B cell (primary cell): ENCODE measurements at regions not wholly inside any gene's neighbourhood (a gene's known extent, or its start where the extent isn't known, plus 50 kb on each side); places are given as distances from the start of the nearest gene placed in this dataset.

Source experiments
- ATAC-seq: fragments of 200-7000 bp; cut with Tn5 transposase; one replicate; pipeline ENCODE4 v1.10.0; 2021; ENCODE audit warnings: low read depth, mild to moderate bottlenecking, moderate number of reproducible peaks, moderate library complexity
- CTCF ChIA-PET: fragments of 350-600 bp; sonication (Branson Sonifier 250); formaldehyde crosslinking; loops from one replicate; lab custom pipeline; 2021; ENCODE audit warnings: antibody characterized with exemption, inconsistent platforms; lab: Charles Lee
- POLR2A ChIA-PET: fragments of 350-600 bp; sonication (Branson Sonifier 250); formaldehyde crosslinking; loops from one replicate; lab custom pipeline; 2021; ENCODE audit warnings: antibody characterized with exemption; lab: Charles Lee
- DNase-seq: peaks from one replicate; pipeline ENCODE4 v3.0.0; 2013
- H2AFZ ChIP-seq: 2 replicates; pipeline ENCODE4 v1.6.1; 2012; ENCODE audit warnings: mild to moderate bottlenecking, low read depth, low read length; ENCODE audit not compliant: insufficient read depth, poor library complexity, severe bottlenecking
- H3K27ac ChIP-seq, 2 donors: 1 replicate in 1 of 2; 2 replicates in 1 of 2; pipeline ENCODE4 v1.5.1; 2012 to 2013; ENCODE audit warnings: low read length in 2 of 2, mild to moderate bottlenecking in 2 of 2, moderate library complexity in 1 of 2
- H3K27me3 ChIP-seq, 4 experiments: fragments of 200-600 bp in 1 of 4; sonication (generic) in 1 of 4; replicated peaks in 1 of 4; 1 replicate in 2 of 4; 2 replicates in 2 of 4; pipeline versions ENCODE4 v1.6.1 to v1.7.0; 2013 to 2016; ENCODE audit warnings: low read length in 3 of 4, mild to moderate bottlenecking in 2 of 4, mixed read lengths in 1 of 4, moderate library complexity in 1 of 4; ENCODE audit not compliant: insufficient read depth in 4 of 4, control insufficient read depth in 3 of 4; ENCODE audit errors: control extremely low read depth in 1 of 4
- H3K36me3 ChIP-seq, 2 experiments: replicated peaks in 1 of 2; 1 replicate in 1 of 2; 2 replicates in 1 of 2; pipeline versions ENCODE4 v1.6.1 to v1.7.1; 2013; ENCODE audit warnings: low read length in 1 of 2; ENCODE audit not compliant: insufficient read depth in 2 of 2, control insufficient read depth in 1 of 2; ENCODE audit errors: control extremely low read depth in 1 of 2, extremely low read depth in 1 of 2
- H3K4me1 ChIP-seq, 2 donors: fragments of 200-600 bp in 1 of 2; sonication (generic) in 1 of 2; 1 replicate in 1 of 2; 2 replicates in 1 of 2; pipeline versions ENCODE4 v1.5.1 to v1.6.1; 2013 to 2017; ENCODE audit warnings: low read length in 2 of 2; ENCODE audit not compliant: control insufficient read depth in 2 of 2, insufficient read depth in 2 of 2
- H3K4me2 ChIP-seq: replicated peaks from 2 replicates; pipeline ENCODE3; 2012; ENCODE audit warnings: mild to moderate bottlenecking, low read depth, low read length; ENCODE audit not compliant: poor library complexity, severe bottlenecking
- H3K4me3 ChIP-seq, 5 experiments: fragments of 200-600 bp in 1 of 5; sonication (generic) in 1 of 5; 1 replicate in 3 of 5; 2 replicates in 2 of 5; pipeline versions ENCODE4 v1.5.1 to v1.7.0; 2011 to 2016; ENCODE audit warnings: low read length in 4 of 5, mild to moderate bottlenecking in 4 of 5, low read depth in 2 of 5, control low read depth in 1 of 5, moderate library complexity in 1 of 5; ENCODE audit not compliant: insufficient read depth in 1 of 5; ENCODE audit errors: control extremely low read depth in 1 of 5, extremely low read depth in 1 of 5
- H3K79me2 ChIP-seq: fragments of 200-600 bp; sonication (generic); one replicate; pipeline ENCODE4 v1.6.0; 2016; ENCODE audit warnings: low read length; ENCODE audit not compliant: control insufficient read depth, insufficient read depth
- H3K9ac ChIP-seq: fragments of 200-600 bp; sonication (generic); 2 replicates; pipeline ENCODE4 v1.6.1; 2017; ENCODE audit warnings: mild to moderate bottlenecking, low read length, moderate library complexity
- H3K9me3 ChIP-seq, 3 donors: one replicate each; pipeline versions ENCODE4 v1.6.1 to v1.7.1; 2013; ENCODE audit warnings: low read length in 2 of 3; ENCODE audit not compliant: control insufficient read depth in 2 of 3, insufficient read depth in 1 of 3; ENCODE audit errors: control extremely low read depth in 1 of 3
- H4K20me1 ChIP-seq: 2 replicates; pipeline ENCODE4 v1.6.0; 2012; ENCODE audit warnings: mild to moderate bottlenecking, low read length; ENCODE audit not compliant: insufficient read depth, control insufficient read depth, poor library complexity, severe bottlenecking
- H3K27ac Mint-ChIP-seq: one replicate; pipeline ENCODE4 v1.8.0; 2021; ENCODE audit warnings: mixed read lengths
- H3K27me3 Mint-ChIP-seq: one replicate; pipeline ENCODE4 v1.8.0; 2021; ENCODE audit warnings: mixed read lengths
- H3K4me1 Mint-ChIP-seq: one replicate; pipeline ENCODE4 v1.8.0; 2021; ENCODE audit warnings: mixed read lengths
- H3K4me3 Mint-ChIP-seq: one replicate; pipeline ENCODE4 v1.8.0; 2021; ENCODE audit warnings: mixed read lengths
- H3K9me3 Mint-ChIP-seq: one replicate; pipeline ENCODE4 v1.8.0; 2022; ENCODE audit warnings: mixed read lengths; ENCODE audit not compliant: insufficient read depth
- EZH2 ChIP-seq: IDR thresholded peaks from 2 replicates; pipeline ENCODE4 v1.6.1; 2012; ENCODE audit warnings: borderline replicate concordance, low read depth, mild to moderate bottlenecking, moderate library complexity, low read length; ENCODE audit not compliant: insufficient read depth, poor library complexity, severe bottlenecking
- WGBS: methylation state at CpG from one replicate; pipeline ENCODE4 v1.1.5; 2013; ENCODE audit warnings: missing lambda C conversion rate; ENCODE audit not compliant: insufficient coverage; 5-methylcytosine and 5-hydroxymethylcytosine counted together
- intact Hi-C: fragments of 100-400 bp; cut with micrococcal nuclease; formaldehyde crosslinking; loops from one replicate; pipeline ENCODE4 v1.10.0; 2022
- TF ChIP-seq, protein P1 (sequence below): fragments of 200-600 bp; IDR thresholded peaks from one replicate; pipeline ENCODE4 v1.8.0; 2022; ENCODE audit warnings: antibody characterized with exemption, mild to moderate bottlenecking

DNA sequence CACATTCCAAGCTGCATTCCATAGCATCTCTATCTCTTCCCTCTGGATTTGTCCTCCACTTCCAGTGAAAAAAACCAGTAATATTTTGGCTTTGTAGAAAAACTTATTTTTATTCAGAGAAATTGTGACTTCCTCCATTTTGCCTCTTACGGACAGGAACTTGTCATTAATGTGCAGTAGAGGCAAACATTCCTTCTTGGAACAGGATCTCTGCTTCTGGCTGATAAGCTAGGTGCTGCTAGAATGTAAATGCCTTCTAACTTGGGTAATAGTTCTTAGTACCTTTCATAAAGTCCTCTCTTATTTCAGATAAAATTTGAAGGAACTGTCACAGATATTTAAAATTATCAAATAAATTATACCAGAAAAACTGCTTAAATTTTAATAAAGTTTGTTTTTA is 707.8 kb downstream of the USP25 start:
- Mint-ChIP-seq H3K27ac (no peak overlapping the region), H3K4me1 (no peaks in the 10 kb centered on the region), H3K27me3 (no peaks in the 10 kb centered on the region), H3K4me3 (no peak overlapping the region), H3K9me3 (no peaks in the 10 kb centered on the region)
- H3K4me3 ChIP-seq = no peak overlapping the region
- H3K79me2 ChIP-seq = no peaks in the 10 kb centered on the region
- POLR2A ChIA-PET = no interaction called here
- no peak for ATAC-seq
- WGBS = no CpG with 5 or more reads among the region's 1 CpG
- H3K4me2 ChIP-seq = no peak overlapping the region
- H3K27ac ChIP-seq = no peak overlapping the region
- CTCF ChIA-PET = no interaction called here
- TF ChIP-seq, protein P1, sequence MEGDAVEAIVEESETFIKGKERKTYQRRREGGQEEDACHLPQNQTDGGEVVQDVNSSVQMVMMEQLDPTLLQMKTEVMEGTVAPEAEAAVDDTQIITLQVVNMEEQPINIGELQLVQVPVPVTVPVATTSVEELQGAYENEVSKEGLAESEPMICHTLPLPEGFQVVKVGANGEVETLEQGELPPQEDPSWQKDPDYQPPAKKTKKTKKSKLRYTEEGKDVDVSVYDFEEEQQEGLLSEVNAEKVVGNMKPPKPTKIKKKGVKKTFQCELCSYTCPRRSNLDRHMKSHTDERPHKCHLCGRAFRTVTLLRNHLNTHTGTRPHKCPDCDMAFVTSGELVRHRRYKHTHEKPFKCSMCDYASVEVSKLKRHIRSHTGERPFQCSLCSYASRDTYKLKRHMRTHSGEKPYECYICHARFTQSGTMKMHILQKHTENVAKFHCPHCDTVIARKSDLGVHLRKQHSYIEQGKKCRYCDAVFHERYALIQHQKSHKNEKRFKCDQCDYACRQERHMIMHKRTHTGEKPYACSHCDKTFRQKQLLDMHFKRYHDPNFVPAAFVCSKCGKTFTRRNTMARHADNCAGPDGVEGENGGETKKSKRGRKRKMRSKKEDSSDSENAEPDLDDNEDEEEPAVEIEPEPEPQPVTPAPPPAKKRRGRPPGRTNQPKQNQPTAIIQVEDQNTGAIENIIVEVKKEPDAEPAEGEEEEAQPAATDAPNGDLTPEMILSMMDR = no peak
- no peak for TF ChIP-seq EZH2
- H2AFZ ChIP-seq = no peak overlapping the region
- no peak for DNase-seq
- no peaks in the 10 kb centered on the region for H3K36me3 ChIP-seq
- no peaks in the 10 kb centered on the region for H3K27me3 ChIP-seq
- no peaks in the 10 kb centered on the region for H4K20me1 ChIP-seq
- H3K9me3 ChIP-seq = no peaks in the 10 kb centered on the region
- no peaks in the 10 kb centered on the region for H3K4me1 ChIP-seq
- H3K9ac ChIP-seq = no peak overlapping the region
- intact Hi-C loops = no loop called here

DNA sequence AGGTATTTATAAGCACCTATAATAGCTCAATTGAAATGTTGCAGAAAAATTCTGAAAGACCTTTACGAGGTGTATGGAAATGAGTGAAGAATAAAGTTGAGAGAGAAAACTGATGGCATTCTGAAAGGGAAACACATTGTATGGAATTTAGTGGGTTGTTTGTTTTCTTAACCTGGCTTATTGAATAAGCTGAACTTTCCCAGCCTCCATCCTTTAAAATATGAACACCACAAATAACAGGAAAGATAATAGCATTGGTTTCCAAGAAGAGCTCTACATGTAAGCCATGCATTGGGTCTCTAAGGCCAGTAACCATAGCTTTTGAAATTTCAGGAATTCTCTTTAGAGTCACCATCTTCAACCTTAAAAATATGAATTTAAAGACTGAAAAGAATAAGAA is 709.0 kb downstream of the USP25 start:
- H3K27me3 ChIP-seq = no peaks in the 10 kb centered on the region
- no peak overlapping the region for H2AFZ ChIP-seq
- H3K9me3 Mint-ChIP-seq = no peaks in the 10 kb centered on the region
- H3K27me3 Mint-ChIP-seq = no peaks in the 10 kb centered on the region
- H3K4me2 ChIP-seq = no peak overlapping the region
- no peaks in the 10 kb centered on the region for H3K36me3 ChIP-seq
- H3K4me3 Mint-ChIP-seq = no peak overlapping the region
- no peaks in the 10 kb centered on the region for H3K79me2 ChIP-seq
- ChIA-PET POLR2A (no interaction called here), CTCF (no interaction called here)
- no peaks in the 10 kb centered on the region for H3K4me1 Mint-ChIP-seq
- ATAC-seq = no peak
- intact Hi-C loops = no loop called here
- no peaks in the 10 kb centered on the region for H4K20me1 ChIP-seq
- H3K9ac ChIP-seq = no peak overlapping the region
- no peak overlapping the region for H3K27ac ChIP-seq
- H3K4me3 ChIP-seq = no peak overlapping the region
- H3K4me1 ChIP-seq = no peaks in the 10 kb centered on the region
- H3K27ac Mint-ChIP-seq = no peak overlapping the region
- TF ChIP-seq, protein P1 = no peak
- no peak for TF ChIP-seq EZH2
- no CpG with 5 or more reads among the region's 1 CpG for WGBS
- no peaks in the 10 kb centered on the region for H3K9me3 ChIP-seq
- no peak for DNase-seq
